Activated naive CD4-positive, alpha-beta T cell treated with anti-CD3 and anti-CD28 coated beads, Interleukin-2, amount 50 U/mL, for 72 hours (primary cell): ENCODE measurements at regions not wholly inside any gene's neighbourhood (a gene's known extent, or its start where the extent isn't known, plus 50 kb on each side); places are given as distances from the start of the nearest gene placed in this dataset.

Source experiments
- ATAC-seq, 2 donors: fragments of 150-1000 bp; cut with Tn5 transposase; 2 replicates each; pipeline ENCODE4 v1.10.0; 2021; ENCODE audit warnings: mild to moderate bottlenecking in 2 of 2, moderate library complexity in 2 of 2
- DNase-seq, 2 donors: peaks; one replicate each; pipeline ENCODE4 v3.0.0; 2021 to 2022; ENCODE audit warnings: low spot score in 2 of 2
- H3K27ac Mint-ChIP-seq, 2 donors: one replicate each; pipeline ENCODE4 v1.8.0; 2022; ENCODE audit warnings: mild to moderate bottlenecking in 2 of 2, mixed read lengths in 2 of 2
- H3K36me3 Mint-ChIP-seq, 2 donors: one replicate each; pipeline ENCODE4 v1.8.0; 2022; ENCODE audit warnings: mixed read lengths in 2 of 2
- H3K9me3 Mint-ChIP-seq, 2 donors: one replicate each; pipeline ENCODE4 v1.8.0; 2022; ENCODE audit warnings: mixed read lengths in 2 of 2

DNA sequence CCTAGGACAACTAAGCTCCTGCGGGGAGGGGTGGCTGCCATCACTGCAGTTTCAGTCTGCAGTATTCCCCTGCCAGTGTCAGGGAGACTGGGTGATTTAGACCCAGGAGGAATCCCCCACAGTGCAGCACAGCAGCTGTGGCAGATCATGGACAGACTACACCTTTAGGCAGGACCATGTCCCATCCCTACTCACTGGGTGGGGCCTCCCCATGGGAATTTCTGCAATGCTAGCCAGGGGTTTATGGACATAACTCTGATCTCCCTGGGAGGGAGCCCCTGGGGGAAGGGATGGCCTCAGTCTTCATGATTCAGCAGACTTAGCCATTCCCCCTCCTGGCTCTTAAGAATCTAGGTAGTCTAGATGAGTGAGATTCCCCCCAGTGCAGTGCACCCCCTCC lies 130.1 kb upstream of the STAC start:
- ATAC-seq (no peak), DNase-seq (no peak)
- Mint-ChIP-seq H3K36me3 (peaks cover 0 to 5% of the 10 kb centered on the region in 2 donors), H3K27ac (no peak overlapping the region), H3K9me3 (peaks cover 10 to 30% of the 10 kb centered on the region in 2 donors)

DNA sequence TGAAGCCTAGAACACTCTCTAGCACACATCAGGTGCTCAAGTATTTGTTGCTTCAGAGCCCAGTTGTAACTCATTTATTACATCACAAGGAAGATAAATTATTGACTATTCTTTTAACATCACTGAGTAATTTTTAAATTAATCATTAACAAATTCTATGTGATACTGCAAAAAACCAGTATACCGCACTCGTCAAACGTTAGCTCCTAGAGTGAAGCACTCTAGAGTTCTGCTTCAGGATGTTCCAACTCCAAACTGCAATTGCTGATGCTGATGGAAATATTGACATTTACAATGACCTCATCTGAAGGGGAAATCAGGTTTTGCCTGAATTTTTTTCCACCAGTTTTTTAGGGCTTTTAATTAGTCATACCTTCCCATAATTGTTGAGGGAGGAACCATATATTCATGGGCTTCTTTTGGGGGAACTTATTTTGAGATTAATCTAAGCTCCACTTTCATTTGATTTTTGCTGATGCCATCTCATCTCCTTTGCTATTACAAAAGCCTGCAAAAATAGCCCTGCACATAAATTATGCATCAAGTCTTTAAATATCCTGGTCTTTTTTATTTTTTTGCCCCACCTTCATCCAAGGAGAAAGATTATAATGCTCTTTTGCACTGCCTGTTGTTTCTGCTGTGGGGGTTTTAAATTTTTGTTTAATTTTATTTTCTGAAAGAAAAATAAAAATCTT lies 123.0 kb upstream of the STAC start:
- DNase-seq (no peak), ATAC-seq (no peak)
- Mint-ChIP-seq H3K36me3 (peaks cover 0 to 5% of the 10 kb centered on the region in 2 donors), H3K9me3 (peaks cover 14 to 19% of the 10 kb centered on the region in 2 donors), H3K27ac (no peak overlapping the region)

DNA sequence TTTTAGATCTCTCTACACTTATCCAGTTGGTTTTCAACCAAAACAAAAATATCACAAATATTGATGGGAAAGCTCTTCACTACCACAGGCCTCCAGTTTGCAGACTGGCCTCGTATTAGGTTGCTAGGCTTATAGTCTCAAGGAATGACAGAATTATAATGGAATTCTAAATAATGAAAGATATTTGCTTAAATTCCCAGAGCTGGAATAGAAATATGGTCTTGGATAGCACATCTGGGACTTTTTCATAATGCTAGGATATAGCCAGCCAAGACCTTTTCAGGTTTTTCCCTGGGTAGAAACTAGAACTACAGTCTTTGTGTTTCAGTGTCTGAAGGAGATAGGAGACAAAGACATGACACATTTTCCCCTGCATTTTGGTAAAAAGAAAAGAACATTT lies 121.9 kb upstream of the STAC start:
- no peaks in the 10 kb centered on the region for H3K36me3 Mint-ChIP-seq
- peaks cover 4 to 15% of the 10 kb centered on the region in 2 donors for H3K9me3 Mint-ChIP-seq
- ATAC-seq (no peak), DNase-seq (no peak)
- H3K27ac Mint-ChIP-seq, result no peak overlapping the region

DNA sequence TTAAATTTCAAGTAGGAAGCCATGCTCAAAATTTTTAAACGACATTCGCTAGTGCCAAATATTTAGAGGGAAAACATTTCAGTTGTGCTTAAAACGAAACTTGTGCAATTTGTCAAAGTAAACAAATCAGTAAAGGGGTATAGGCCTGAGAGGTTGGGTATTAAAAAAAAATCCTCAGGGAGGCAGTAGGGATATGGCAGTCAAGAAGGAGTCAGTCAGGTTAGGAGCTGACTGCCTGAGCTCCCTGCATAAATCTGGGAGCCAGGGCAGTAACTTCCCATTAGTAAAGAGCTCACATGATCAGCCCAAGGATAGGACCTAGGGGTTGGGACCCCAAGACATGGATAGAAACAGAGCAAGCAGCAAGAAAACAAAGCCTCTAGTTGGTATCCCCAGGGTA lies 120.7 kb upstream of the STAC start:
- Mint-ChIP-seq H3K27ac (no peak overlapping the region), H3K36me3 (no peaks in the 10 kb centered on the region), H3K9me3 (peaks cover 4 to 17% of the 10 kb centered on the region in 2 donors)
- no peak for ATAC-seq
- no peak for DNase-seq

DNA sequence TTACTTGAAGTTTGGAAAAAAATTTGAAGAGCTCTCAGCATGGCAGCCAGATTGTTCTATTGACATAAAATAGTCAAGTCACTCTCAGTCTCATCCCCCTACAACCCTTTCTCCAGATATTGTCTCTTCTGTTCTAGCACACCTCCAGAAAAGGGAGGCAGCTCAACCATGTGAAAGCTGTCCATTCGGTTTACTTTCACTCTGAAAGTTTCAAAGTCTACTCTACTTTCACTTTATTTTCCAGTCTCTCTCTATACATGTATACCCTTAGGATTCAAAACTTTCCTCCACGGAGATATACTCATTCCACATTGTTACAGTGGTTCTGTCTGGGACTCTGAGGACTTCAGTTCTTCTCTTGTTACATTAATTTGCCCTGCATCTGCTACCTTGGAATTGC lies 111.0 kb upstream of the STAC start:
- DNase-seq (no peak), ATAC-seq (no peak)
- peaks cover 11 to 15% of the 10 kb centered on the region in 2 donors for H3K9me3 Mint-ChIP-seq
- no peak overlapping the region for H3K27ac Mint-ChIP-seq
- H3K36me3 Mint-ChIP-seq, result no peaks in the 10 kb centered on the region

DNA sequence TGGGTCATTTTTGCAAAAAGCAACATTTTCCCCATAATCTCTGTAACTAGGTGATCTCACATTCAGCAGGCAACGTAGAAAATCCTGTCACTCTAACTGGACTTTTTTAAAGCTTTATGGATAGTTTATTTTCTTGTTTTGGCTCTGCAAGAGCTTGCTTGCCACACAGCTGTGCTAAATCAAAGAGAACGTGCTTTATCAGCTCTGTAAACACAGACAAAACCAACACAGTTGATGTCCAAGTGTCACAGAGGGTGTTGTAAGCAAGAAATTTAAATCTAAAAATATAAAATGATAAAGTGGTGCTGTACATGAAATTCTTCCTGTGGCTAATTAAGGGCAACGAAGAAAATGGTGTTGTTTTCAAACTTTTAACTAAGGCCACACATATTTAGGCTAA lies 97.5 kb upstream of the STAC start:
- no peaks in the 10 kb centered on the region for H3K36me3 Mint-ChIP-seq
- DNase-seq (no peak), ATAC-seq (no peak)
- H3K9me3 Mint-ChIP-seq, result peaks cover 0 to 4% of the 10 kb centered on the region in 2 donors
- no peak overlapping the region for H3K27ac Mint-ChIP-seq

DNA sequence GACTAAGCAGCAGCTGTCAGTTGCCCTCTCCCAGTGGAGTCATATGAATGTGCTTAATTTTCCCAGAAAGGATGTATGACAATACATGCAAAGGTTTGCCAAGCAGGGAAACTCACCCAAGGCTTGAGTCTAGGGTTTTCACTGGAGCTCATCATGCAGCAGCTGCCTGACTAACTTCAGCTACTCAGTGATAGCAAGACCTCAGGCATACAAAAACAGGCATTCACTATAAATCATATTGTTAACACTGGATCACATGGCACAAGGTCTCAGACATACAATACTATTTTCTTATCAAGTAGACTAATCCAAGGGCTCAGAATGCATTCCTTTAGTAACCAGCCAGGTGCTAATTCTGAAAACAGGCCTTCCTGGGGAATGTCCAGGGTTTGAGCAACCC lies 85.0 kb upstream of the STAC start:
- no peak for ATAC-seq
- DNase-seq, result no peak
- Mint-ChIP-seq H3K27ac (no peak overlapping the region), H3K36me3 (no peaks in the 10 kb centered on the region), H3K9me3 (peaks cover 6 to 7% of the 10 kb centered on the region in 2 donors)

DNA sequence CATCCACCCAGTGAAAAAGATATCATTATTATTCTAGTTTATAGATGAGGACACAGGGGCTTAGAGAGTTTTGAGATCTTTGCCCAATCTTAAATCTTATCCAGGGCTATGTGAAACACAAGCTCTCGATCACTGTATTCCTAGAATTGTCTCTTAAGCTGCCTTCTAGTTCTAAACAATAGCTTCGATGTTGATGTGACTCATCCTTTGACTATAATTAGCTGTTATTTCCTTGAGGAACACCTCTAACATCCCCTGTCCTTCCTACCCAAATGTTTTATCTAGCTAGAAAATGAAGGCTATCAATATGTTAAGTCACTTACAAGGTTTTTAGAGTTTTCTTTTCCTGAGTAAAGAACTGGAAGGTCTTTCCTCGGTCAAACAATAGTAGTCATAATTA lies 83.1 kb upstream of the STAC start:
- DNase-seq, result no peak
- ATAC-seq, result no peak
- Mint-ChIP-seq H3K27ac (no peak overlapping the region), H3K36me3 (no peaks in the 10 kb centered on the region), H3K9me3 (peaks cover 6 to 7% of the 10 kb centered on the region in 2 donors)

DNA sequence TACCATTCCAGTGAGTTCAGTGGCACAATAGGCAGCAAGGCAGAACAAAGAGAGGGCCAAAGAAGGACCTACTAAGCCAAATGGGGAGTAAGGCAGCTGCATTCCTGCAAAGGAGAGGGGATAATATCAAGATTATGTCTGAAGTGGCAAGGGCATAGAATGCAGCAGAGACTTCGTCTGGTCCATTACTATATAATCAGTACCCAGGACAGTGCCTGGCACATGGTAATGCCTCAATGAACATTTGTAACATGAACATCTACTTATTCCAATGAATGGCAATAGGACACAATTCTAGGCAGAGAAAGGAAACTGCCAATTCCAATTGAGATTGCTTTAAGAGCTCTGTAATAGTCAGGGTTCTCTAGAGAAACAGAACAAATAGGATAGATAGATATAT lies 82.1 kb upstream of the STAC start:
- no peak for DNase-seq
- H3K36me3 Mint-ChIP-seq, result no peaks in the 10 kb centered on the region
- peaks cover 5 to 10% of the 10 kb centered on the region in 2 donors for H3K9me3 Mint-ChIP-seq
- no peak for ATAC-seq
- no peak overlapping the region for H3K27ac Mint-ChIP-seq

DNA sequence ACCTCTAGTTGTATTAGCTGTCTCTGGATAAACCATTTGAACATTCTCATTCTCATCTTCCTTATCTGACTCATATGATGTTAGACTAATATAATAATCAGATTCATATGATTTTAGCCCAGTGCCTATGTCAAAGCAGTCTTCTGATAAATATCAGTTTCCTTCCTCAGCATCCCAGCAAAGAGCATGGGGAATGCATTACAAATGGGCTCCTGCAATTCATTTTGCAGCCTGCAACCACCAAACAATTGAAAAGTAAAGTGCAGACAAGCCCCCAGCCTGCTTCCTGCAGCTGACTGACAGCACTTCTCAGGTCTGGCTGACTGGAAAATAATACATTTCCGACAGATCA lies 78.2 kb upstream of the STAC start:
- ATAC-seq, result no peak
- H3K9me3 Mint-ChIP-seq, result peaks cover 0 to 6% of the 10 kb centered on the region in 2 donors

DNA sequence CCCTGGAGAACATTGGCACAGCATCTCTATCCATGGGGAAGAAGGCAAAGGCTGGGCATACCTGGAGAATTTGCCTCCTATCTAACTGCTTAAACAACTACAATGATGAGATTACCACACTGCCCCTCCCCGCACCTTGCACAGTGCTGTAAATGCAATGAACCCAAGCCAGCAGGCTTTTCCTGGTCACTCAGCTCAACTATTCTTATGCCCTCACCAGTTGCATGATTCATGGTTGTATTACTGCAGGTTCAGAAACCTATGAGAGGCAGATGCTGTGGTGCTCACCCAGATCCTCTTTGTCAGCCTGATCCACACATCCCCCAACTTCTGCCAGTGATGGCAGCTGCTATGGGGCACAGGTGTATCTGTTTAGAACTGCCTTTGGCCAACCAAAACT lies 77.7 kb upstream of the STAC start:
- peaks cover 0 to 6% of the 10 kb centered on the region in 2 donors for H3K9me3 Mint-ChIP-seq
- H3K27ac Mint-ChIP-seq, result no peak overlapping the region
- ATAC-seq (no peak), DNase-seq (no peak)
- no peaks in the 10 kb centered on the region for H3K36me3 Mint-ChIP-seq

More for the DNA sequence above, 78.2 kb upstream of the STAC start:
- no peaks in the 10 kb centered on the region for H3K36me3 Mint-ChIP-seq
- no peak overlapping the region for H3K27ac Mint-ChIP-seq
- no peak for DNase-seq

DNA sequence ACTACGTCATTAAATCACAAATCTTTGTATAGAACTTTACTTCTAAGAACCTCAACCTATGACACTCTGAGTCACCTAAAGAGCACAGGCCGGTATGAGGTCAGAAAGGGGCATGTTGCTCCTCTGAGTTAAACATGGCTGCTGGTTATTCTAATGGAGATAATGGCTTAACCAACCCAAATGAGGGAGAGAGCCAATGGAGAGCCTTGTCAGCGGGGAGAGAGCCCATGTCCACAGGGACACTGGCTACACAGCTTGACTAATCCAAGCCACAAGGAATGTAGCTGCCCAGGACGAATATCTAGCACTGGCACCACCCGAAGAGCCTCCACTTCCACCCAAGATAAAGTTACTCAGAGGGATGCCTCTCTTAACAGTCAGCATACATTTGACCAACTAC lies 77.0 kb upstream of the STAC start:
- no peak overlapping the region for H3K27ac Mint-ChIP-seq
- DNase-seq, result no peak
- ATAC-seq, result no peak
- peaks cover 0 to 6% of the 10 kb centered on the region in 2 donors for H3K9me3 Mint-ChIP-seq
- H3K36me3 Mint-ChIP-seq, result no peaks in the 10 kb centered on the region

DNA sequence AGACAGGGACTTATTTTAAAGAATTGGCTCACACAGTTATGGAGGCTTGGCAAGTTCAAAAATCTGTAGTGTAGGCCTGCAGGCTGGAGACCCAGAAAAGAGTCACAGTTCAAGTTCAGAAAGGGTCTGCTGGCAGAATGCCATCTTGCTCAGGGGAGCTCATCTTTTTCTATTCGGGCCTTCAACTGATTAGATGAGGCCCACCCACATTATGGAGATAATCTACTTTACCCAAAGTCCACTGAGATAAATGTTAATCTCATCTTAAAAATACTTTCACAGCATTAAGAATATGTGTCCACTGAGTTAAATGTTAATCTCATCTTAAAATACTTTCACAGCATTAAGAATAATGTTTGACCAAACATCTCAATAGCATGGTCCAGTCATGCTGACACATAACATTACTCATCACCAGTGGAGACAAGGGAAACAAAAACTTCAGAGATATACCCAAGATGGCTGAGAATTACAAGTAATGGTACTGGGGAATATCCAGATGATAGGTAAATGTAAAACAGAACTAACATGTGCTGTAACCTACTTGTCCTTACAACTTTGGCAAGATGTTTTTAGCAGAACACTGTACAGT lies 74.3 kb upstream of the STAC start:
- ATAC-seq (no peak), DNase-seq (no peak)
- Mint-ChIP-seq H3K27ac (no peak overlapping the region), H3K36me3 (no peaks in the 10 kb centered on the region), H3K9me3 (peaks cover 0 to 6% of the 10 kb centered on the region in 2 donors)

DNA sequence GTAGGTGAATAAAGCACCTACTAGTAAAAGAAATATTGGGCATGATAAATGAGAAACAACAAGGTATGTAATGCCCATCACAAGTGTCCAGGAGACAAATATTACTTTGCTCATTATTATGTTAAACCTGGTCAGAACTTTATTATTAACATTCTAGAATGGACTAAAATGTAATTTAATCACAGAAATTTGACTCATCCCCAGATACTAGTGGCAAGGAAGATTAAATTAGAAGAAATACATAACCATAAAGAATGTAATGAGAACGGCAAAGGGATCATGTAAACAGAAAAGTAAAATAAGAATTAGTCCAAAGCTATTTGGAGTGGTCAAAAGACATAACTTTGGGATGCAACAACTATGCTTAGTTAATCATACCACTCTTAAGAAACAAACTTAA lies 71.2 kb upstream of the STAC start:
- H3K36me3 Mint-ChIP-seq, result no peaks in the 10 kb centered on the region
- DNase-seq (no peak), ATAC-seq (no peak)
- peaks cover 0 to 6% of the 10 kb centered on the region in 2 donors for H3K9me3 Mint-ChIP-seq
- H3K27ac Mint-ChIP-seq, result no peak overlapping the region

DNA sequence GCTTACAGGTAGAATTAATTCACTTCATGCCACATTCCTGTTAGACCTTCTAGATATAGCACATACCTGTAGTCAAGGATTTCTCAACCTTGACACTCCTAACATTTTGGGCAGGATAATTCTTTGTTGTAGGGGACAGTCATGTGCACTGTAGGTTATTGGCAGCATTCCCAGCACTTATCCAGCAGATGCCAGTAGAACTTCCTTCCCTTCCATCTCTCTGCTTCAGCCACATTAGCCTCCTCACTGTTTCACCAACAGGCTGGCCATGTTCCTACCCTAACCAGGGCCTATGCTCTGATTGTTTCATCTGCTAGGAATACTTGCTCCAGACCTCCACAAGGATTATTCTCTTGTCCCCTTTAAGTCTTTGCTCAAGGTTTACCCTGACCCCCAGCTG lies 68.0 kb upstream of the STAC start:
- no peak overlapping the region for H3K27ac Mint-ChIP-seq
- ATAC-seq (no peak), DNase-seq (no peak)
- H3K36me3 Mint-ChIP-seq, result no peaks in the 10 kb centered on the region
- H3K9me3 Mint-ChIP-seq, result peaks cover 7 to 16% of the 10 kb centered on the region in 2 donors

DNA sequence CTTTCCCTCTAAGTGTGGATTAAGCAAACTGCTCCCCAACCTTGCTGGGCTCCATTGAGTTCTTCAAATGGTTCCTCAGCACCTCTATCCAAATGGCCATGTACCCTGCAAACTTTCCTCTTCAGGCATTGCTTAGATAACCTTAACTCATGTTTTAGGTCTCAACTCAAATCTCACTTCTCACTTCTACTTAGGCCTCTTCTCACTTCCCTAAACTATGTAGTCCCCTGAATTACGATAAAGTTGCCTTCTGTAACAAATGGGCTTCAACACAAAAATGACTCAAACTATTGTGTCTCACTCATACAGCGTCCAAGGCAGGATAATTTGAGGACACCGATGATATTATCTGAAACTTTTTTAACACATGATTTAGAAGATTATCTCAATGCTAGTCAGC lies 62.4 kb upstream of the STAC start:
- Mint-ChIP-seq H3K27ac (no peak overlapping the region), H3K36me3 (peaks cover 0 to 6% of the 10 kb centered on the region in 2 donors), H3K9me3 (peaks cover 16 to 18% of the 10 kb centered on the region in 2 donors)
- no peak for DNase-seq
- ATAC-seq, result no peak

DNA sequence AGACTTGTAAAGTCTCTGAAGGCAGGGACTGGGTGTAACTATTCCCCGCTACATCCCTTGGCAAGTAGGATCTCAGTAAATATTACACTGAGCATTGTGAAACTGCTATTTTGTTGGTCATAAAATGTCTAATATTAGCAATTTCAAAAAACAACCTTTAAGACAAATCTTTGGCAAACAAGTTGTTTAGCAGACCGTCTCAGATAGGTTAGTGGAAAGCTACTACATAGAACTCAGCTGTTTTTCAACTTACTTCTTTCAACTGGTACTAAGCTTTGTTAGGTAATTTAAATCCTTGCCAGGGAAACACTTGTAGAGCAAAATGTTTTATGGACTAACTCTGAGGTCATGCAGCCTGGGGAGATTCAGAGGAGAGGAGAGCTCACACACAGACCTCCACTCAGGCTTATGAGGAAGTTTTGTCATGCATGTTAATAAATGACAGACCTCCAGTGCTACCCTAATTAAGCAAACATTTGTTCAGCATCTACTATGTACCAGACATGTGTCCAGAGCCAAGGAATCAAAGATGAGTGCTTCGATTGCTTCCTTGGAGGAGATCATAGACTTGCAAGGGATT lies 61.6 kb upstream of the STAC start:
- Mint-ChIP-seq H3K36me3 (peaks cover 4 to 6% of the 10 kb centered on the region in 2 donors), H3K27ac (peak overlapping the region in 1 of 2 donors; percentile 62), H3K9me3 (peaks cover 18 to 21% of the 10 kb centered on the region in 2 donors)
- DNase-seq, result no peak
- ATAC-seq, result no peak

DNA sequence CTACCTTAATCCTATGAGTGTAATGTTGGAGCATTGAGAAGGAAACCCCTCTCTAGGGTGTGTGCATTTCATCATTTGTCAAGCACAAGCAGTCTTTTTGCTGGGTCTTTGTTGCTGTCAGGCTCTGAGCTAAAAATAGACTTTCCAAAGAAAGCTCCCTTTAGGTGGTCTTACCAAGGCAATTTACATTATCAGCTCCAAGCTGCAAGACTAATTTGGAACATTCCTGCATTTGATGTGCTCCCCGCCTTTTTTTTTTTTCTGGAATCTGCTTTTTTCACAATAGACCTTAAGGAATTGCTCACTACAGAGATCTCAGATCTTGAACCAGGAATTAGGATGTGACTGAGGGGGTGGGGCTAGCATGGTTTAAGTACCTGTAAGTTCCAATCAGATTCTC lies 60.6 kb upstream of the STAC start:
- H3K36me3 Mint-ChIP-seq, result peaks cover 6 to 7% of the 10 kb centered on the region in 2 donors
- H3K9me3 Mint-ChIP-seq, result peaks cover 21 to 24% of the 10 kb centered on the region in 2 donors
- DNase-seq (no peak), ATAC-seq (no peak)
- no peak overlapping the region for H3K27ac Mint-ChIP-seq
